DMS153 treated with DMSO at 0.1 percent for 48 hours (cell line): ENCODE measurements at regions not wholly inside any gene's neighbourhood (a gene's known extent, or its start where the extent isn't known, plus 50 kb on each side); places are given as distances from the start of the nearest gene placed in this dataset.
"Not testable (repeated sequence)": the region's sequence is repeated elsewhere in the genome, so short reads cannot be mapped to it uniquely, and the experiment has no call there.

Experiments
- DNase-seq: peaks from one replicate; lab custom pipeline; 2025; ENCODE audit not compliant: unreplicated experiment; lab: John Stamatoyannopoulos, UW

- DNase-seq: no peak
Measured at GRCh38 chr10:42367532-42368230, 270.7 kb downstream of the ZNF33B start.

DNA sequence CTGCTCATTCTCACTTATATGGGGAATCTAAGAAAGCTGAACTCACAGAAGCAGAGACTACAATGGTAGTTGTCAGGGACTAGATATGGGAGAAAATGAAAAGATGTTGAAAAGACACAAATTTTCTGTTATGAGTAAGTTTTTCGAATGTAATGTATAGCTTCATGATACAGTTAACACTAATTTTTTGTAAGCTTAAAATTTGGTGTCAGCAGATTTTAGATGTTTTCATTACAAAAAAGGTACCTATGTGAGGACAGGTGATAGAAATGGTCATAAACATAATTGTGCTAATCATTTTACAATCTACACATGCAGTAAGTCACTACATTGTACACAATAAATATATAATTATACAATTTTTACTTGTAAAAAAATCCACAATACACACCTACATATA is 286.6 kb downstream of the ZNF33B start:
- no peak for DNase-seq

- not testable (repeated sequence) for DNase-seq
Measured at GRCh38 chr10:42336593-42337337, 301.6 kb downstream of the ZNF33B start.

GRCh38 chr10:42335653-42336296 is 302.6 kb downstream of the ZNF33B start:
- DNase-seq: not testable (repeated sequence)

- no peak for DNase-seq
Measured at GRCh38 chr10:42304341-42304740, 334.0 kb downstream of the ZNF33B start.

GRCh38 chr10:42281896-42282295 is 356.5 kb downstream of the ZNF33B start:
- DNase-seq: not testable (repeated sequence)

- DNase-seq: not testable (repeated sequence)
Measured at GRCh38 chr10:42269788-42270187, 368.6 kb downstream of the ZNF33B start.

- DNase-seq: not testable (repeated sequence)
Measured at GRCh38 chr10:42263259-42263658, 375.1 kb downstream of the ZNF33B start.

DNA sequence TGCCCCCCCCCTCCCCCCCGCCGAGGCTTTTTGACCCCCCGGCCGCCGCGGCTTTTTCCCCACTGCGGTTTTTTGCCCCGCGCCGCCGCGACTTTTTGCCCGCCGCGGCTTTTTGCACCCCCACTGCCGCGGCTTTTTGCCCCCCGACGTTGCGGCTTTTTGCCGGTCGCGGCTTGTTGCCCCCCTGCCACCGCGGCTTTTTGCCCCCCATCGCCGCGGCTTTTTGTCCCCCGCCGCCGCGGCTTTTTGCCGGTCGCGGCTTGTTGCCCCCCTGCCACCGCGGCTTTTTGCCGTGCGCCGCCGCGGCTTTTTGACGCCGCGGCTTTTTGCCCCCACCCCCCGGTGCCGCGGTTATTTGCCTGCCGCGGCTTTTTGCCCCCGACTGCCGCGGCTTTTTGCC is 395.4 kb downstream of the ZNF33B start:
- not testable (repeated sequence) for DNase-seq

- no peak for DNase-seq
Measured at GRCh38 chr10:42242135-42242805, 396.1 kb downstream of the ZNF33B start.

DNA sequence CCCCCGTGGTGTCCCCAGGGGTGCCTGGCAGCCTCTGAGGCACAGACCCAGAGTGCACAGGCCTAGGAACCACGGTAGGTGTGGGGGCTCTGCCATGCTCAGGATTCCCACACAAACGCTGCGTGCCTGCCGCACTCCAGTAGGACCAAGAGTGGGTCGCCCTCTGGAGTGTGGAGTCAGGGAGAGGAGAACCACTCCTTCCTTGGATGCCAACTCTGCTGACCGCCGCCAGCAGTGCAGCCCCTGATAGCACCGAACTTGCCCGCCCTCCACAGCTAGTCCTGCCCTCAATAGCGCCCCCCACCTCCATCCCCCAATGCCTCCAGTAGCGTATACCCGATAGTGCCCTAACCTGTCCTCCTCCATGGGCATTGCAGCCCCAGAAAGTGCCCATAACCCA is 402.0 kb downstream of the ZNF33B start:
- DNase-seq: not testable (repeated sequence)

GRCh38 chr10:42235736-42236135 is 402.6 kb downstream of the ZNF33B start:
- DNase-seq: not testable (repeated sequence)

- DNase-seq: not testable (repeated sequence)
Measured at GRCh38 chr10:42235241-42235640, 403.1 kb downstream of the ZNF33B start.

GRCh38 chr10:42234506-42234905 is 403.9 kb downstream of the ZNF33B start:
- not testable (repeated sequence) for DNase-seq

GRCh38 chr10:42233461-42234206 is 404.7 kb downstream of the ZNF33B start:
- not testable (repeated sequence) for DNase-seq

- DNase-seq: not testable (repeated sequence)
Measured at GRCh38 chr10:42232955-42233354, 405.4 kb downstream of the ZNF33B start.

DNA sequence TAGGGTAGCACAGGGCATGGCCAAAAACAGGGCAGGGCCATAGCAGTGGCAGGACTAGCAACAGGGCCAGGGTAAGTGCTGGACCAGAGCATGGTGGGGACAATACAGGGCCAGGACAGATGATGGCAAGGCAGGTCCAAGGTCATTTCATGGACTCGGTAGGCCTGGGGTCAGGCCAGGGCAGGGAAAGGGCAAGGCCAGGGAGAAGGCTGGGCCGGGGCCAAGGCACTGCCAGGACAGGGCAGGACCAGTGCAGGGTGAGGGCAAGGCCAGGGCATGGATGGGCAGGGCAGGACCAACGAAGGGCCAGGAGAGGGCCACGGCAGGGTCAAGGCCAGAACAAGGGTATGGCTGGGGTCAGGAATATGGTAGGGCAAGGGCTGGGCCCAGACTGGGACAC is 407.6 kb downstream of the ZNF33B start:
- DNase-seq: not testable (repeated sequence)

- not testable (repeated sequence) for DNase-seq
Measured at GRCh38 chr10:42230115-42230514, 408.3 kb downstream of the ZNF33B start.

- not testable (repeated sequence) for DNase-seq
Measured at GRCh38 chr10:42227859-42228258, 410.5 kb downstream of the ZNF33B start.

- not testable (repeated sequence) for DNase-seq
Measured at GRCh38 chr10:42193588-42193987, 444.8 kb downstream of the ZNF33B start.
